NCI-H2107 treated with DMSO at 0.1 percent for 48 hours (cell line): ENCODE measurements at regions not wholly inside any gene's neighbourhood (a gene's known extent, or its start where the extent isn't known, plus 50 kb on each side); places are given as distances from the start of the nearest gene placed in this dataset.

ENCODE experiments used
- DNase-seq: peaks from one replicate; lab custom pipeline; 2025; ENCODE audit not compliant: unreplicated experiment; lab: John Stamatoyannopoulos, UW

DNA sequence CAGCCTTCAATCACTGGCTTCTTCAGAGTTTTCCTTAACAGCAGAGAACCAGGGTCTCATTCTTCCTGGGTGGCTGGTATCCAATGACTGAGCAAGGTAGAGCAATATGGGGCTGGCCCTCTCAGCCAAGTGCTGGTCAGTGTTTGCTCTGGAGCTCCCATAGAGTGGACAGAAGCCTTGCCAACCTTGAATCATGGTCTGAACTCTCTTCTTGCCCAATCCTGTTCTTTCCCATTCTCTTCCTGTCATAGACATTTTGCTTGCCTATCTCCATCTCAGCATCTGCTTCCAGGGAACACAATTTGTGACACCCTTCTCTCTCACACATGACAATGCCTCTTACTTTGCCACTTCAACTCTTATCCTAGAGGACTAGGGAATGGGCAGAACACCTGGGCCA is 245.6 kb upstream of the PEX5L start:
- DNase-seq, result no peak

DNA sequence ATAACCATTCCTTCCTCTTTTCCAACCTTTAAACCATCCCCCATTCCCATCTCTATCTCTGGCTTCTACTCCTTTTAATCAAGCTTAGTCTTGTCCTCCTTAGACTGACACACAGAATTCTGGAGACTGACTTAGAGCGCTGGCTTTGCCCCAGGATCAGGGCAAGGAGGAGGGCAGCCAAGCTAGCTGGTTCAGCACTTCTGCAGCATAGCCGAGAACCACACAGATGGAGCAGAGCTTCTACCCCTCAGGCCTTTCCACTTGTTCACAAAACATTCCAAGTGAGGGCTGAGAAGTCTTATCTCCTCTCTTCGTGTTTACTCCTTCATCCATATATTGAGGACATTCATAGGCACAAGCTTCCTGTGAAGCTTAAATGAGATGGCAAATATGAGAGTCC is 246.5 kb upstream of the PEX5L start:
- DNase-seq, result no peak

DNA sequence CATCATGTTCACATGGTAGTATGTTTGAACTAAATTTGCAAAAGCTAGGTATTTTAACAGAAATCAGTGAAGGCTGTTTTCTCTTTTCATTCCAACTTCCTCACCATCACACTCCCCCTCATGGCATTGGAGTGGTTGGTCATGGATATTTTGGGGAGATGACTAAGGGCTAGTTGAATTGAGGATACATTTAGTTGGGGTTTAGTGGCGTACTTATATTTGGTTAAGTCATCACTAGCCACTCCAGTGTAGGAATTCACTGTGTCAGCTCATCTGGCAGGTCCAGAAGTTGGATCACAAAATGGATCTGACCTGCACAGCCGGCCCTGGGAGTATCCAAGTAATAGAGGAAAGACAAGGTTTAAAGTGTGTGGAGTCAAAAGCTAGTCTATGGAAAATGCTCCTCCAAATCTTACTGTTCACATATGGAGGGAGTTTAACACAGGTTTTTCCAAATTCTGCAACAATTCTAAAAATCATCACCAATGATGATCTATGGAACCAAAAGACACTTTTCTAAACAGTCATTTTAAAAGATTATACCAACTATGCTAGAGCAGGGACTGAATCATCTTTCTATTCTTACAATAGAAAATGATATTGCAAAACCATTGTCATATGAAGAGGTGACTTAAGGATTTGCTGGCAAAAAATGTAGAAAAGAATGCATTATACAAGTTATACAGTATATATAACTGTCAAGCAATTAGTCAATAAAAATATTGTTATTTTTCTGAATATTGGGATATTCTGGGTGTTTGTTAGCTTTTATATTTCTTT is 247.8 kb upstream of the PEX5L start:
- DNase-seq, result no peak

DNA sequence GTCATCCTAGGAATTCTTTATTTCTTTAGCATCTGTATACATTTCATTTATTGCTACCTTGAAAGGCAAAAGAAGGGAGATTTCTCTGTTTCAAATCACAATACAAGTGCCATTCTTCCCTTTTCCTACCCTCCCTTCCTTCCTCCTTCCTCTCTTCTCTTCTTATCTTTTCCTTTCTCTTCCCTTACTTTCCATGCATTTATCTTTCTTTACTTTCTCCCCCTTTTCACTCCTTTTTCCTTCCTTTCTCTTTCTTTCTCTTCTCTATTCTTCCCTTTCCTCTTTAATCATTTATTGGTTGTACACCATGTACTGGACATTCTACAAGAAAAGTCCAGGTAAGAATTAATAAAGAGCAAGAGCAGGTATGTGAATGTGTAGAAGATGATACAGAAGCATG is 251.0 kb upstream of the PEX5L start:
- no peak for DNase-seq

DNA sequence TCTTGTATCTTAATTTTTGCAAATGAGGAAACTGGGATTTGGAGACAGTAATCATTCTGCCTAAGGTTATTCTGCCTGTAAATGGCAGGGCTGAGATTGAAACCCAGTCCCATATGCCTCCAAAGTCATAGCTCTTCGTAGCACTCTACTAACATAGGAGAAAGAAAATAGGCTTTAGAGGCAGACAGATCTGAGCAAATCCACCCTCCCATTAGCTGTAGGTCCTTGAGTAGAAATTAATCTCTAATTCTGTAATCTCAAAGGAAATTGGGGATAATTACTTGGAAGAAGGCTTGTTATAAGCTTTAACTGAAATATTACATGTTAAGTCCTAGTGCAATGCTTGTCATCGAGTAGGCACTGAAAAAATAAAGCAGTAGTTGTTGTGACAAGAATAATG is 252.1 kb upstream of the PEX5L start:
- DNase-seq, result no peak

DNA sequence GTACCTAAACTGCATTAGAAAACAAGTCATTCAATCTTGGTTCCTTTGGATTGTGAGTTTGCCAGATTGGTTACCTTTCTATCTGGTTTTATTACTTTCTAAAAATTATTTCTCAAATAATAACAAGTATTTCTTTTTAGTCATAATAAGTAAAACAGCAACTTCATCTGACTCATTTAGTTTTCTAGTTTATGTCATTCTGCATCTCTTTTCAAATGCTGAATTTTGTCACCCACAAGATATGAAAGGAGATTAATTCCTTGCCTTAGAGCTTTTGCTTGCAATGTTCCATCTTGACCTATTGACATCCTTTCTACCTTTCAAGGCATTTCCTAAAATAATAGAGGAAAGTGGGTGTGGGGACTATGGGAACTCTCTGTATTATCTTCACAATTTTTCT is 253.6 kb upstream of the PEX5L start:
- no peak for DNase-seq

DNA sequence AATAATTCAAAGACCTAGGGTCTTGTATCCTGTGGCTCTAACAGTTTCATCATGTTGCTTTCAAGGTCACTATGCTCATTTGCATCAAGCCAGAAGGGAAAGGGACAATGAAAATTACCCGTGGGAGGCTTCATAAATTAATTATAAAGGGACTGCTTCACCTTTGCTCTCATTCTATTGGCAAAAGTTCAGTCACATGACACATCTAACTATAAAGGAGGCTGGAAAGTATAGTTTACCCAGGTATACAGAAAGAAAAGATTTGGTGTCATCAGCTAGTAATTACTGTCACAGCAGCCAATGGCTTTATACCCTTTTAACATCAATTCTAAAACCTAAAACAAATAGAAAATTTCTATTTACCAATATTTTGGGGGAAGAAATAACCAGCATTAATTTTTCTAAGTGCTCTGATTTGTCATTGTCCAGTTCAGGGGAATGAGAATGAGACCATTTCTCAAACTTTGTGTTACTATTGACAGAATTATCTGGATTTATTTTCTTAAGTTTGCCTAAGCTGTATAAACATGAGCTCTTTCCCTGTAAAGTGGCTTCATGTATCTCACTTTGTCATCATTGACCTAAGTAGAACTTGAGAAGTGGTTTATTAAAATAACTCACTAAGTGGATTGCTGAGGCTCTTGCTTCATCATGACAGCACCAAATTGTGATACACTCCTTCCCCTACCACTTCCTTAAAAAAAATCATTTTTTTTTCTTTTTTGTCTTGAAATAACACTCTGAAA is 257.7 kb upstream of the PEX5L start:
- no peak for DNase-seq

DNA sequence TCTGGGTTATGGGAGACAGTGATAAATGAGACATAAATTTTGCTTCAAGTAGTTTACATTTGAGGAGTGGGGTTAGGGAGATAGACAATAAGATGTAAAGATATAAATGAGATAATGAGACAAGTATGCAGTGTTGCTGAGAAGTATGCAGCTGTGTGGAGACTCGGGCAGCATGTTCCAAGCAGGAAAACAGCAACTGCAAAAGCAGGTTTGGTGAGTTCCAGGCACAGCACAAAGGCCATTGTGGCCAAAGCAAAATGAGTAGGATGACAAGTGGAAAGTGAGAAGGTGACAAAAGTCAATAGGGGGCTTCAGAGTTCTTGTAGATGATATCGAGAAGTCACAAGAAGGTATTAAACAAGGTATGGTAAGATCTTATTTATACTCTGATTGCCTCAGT is 259.1 kb upstream of the PEX5L start:
- DNase-seq, result no peak

DNA sequence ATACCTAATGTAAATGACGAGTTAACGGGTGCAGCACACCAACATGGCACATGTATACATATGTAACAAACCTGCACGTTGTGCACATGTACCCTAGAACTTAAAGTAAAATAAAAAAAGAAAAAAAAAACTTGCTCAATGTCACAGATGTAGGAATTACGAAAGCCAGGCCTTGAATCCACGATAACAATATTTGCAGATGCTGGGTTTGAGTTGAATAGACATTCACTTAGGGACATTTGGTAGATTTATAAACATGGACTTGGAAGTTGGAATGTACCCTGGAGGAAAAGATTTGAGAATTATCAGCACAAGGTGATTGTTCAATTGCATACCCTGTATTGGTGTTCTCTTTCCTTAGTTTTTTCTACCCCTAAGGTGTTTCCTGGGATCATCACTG is 260.2 kb upstream of the PEX5L start:
- no peak for DNase-seq

DNA sequence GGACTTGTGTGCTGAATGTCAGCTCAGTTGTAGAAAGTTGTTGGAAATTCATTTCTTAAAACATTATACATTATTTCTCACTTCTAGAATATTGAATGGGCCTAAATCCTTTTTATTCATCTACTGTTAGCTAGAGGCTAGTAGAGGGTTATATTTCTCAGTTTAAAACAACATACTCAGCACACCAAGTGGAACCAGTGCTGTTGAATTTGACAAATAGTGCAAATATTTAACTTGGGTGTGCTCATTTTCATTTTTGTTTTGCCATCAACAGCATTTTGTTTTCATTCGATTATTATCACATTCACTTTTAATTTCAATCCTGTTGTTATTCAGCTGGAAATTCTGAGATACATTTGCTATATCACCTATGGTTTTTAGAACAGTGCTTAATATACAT is 269.4 kb upstream of the PEX5L start:
- DNase-seq, result no peak

DNA sequence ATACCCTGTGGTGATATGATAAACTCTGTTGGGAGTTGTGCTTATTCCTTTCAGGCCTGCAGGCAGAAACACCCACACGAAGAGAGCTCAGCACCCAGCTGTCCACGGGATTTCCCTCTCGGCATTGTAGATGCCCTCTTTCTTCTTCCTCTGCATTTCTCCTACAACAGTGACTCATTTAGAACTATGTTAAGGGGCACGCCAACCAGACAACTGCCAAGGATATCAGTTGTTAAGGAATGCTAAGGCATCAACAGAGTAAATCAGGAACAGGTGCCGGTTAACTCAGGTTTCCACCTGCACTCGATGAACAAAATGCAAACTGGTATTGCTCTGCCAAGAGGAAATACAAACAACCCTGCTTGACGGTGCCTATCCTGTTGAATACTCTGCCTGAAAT is 270.0 kb upstream of the PEX5L start:
- peak; percentile 20 for DNase-seq

DNA sequence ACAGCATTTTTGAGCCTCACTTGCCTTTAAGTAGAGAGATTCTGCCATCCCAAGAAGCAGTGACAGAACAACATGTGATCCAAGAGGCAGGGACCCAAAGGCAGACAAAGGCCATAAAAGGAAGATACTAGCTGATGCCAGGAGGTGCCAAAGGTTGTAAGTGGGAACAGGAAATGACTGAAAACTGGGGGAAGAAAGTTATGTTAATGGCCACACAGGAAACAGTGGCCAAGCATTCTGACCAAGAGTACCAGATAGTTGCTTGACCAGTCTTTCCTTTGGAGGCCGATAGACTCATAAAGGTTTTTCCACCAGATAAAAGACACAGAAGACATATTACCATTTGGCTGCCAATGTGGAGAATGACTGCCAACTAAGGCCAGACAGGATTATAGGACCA is 274.5 kb upstream of the PEX5L start:
- DNase-seq, result no peak

DNA sequence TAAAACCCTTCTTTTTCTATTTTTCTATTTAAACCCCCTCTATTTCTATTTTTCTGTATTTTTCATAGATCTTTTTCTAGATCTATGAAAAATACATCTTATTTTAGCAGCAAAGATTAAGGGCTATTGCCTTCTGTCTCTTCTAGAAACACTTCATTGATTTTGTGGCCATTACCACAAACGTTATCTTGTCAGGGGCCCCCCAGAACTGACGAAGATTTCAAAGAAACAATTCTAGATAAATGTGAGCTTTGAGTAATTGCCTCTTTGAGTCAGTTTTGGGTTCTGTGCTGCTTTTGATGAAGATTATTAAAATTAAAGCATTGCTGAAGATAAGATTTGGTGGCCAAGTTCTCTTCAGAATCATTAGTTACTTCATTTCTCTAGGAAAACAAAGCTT is 279.6 kb upstream of the PEX5L start:
- no peak for DNase-seq

DNA sequence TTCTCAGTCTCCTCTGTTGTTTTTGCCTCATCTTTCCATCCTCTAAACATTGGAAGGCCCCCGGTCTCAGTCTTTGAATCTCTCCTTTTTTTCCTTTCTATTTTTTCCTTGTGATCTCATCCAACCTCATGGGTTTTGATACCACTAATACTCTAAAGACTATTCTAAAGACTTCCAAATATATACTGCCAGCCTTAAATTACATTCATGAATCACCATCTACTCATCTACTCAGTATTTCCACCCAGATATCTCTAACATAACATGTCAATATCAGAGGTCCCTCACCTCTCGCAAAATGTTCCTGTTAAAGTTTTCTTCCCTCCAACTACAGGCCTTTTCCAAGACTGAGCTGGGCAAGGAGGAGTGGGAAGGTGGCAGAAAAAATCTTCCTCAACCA is 282.5 kb upstream of the TTC14 start:
- no peak for DNase-seq

DNA sequence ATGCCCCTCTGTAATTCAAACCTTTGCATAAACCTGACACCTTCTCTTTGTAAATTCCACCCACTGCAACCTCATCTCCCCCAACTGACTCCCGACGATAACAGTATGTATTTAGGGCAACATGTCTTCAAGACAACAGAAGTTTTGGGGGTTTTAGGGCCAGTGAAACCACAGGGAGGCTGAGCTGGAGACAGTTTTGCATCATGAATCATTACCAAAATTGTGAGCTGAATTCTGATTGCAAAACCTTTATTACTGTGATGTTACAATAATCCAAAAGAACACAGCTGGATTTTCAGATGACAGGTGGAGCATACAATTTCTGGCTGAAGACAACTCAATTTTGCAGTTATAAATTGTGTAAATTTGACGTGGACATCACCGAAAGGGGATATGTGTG is 281.3 kb upstream of the TTC14 start:
- no peak for DNase-seq

DNA sequence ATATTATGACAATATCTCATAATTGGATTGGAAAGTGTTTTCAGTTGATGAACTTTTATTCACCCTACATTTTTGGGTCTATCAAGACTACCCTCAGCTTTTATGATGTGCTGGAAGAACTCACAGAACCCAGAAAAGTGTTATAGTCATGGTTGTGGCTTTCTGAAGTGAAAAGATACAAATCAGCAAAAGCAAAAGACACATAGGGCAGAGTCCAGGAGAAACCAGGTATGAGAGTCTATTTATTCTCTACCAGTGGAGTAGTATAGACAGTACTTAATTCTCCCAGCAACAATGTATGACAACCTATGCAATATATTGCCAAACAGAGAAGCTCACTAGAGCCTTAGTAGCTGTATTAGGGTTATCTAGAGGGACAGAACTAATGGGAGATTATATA is 280.4 kb upstream of the TTC14 start:
- no peak for DNase-seq

DNA sequence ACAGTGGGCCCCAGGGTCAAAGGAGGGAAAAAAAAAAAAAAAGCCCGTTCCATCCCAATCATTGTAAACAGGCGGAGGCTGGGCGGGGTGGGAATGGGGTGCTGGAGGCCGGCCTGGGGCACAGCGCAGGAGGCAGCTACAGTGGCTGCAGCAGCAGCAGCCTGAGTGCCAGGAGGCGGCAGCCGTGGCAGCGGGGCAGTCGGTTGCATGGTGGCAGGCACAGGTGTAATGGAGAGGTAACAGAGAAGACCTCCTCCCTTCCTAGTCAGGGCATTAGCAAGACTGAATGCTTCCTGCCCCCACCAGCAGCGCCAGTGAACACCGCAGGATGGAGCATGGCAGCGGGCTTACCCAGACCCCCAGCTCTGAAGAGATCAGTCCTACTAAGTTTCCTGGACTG is 279.1 kb upstream of the TTC14 start:
- DNase-seq, result no peak

DNA sequence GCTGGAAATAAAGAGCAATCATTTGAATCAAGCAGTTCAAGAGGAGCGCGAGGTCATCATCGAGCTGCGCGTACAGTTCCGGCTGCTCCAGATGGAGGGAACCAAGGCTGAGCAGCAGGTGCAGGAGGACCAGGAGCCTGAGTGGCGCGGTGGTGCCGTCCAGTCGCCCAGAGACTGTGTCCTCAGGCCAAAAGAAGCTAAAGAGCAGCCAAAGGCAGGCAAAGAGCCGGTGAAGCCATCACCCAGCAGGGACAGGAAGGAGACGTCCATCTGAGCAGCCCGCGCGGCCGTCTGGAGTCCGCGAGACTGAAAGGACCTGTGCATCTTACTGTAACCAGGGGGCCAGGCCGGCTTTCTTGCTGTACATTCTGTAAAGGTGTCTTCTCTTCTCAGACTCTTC is 277.2 kb upstream of the TTC14 start:
- no peak for DNase-seq

DNA sequence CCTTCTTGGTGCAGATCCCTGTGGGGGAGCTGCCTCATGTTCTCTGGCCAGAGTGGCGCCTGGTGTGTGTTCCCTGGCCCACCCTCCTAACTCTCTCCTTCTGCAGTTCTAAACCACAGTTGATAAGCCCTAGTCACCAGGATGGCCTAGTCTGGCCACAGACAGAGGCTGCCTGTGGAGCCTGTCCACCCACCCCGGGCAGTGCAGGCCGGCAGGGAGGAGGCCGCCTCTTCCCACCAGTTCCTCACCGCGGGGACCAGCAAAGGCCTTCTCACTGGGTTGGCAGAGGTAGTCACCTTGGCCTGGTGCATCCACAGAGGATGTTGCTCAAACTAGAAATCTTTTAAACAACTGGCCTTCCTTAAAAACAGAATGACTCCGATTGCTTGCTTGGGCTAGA is 276.4 kb upstream of the TTC14 start:
- DNase-seq, result no peak

DNA sequence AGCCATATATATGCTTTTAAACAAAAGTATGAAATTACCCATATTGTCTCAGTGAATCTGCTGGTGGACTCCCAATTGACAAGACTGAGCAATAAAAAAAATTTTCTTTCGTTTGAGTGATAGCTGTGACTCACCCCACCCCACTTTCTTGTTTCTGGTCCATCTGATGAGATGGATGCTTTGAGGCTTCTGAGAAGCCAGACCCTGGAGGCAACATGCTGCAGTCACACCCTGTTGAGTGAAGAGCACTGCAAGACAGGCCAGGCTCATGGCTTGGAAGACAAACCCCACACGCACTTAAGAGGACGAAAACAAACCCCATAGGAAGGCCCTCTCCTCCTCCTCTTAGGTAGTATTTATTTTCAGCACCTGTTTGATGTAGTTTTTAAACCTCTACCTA is 276.0 kb upstream of the TTC14 start:
- DNase-seq, result no peak

DNA sequence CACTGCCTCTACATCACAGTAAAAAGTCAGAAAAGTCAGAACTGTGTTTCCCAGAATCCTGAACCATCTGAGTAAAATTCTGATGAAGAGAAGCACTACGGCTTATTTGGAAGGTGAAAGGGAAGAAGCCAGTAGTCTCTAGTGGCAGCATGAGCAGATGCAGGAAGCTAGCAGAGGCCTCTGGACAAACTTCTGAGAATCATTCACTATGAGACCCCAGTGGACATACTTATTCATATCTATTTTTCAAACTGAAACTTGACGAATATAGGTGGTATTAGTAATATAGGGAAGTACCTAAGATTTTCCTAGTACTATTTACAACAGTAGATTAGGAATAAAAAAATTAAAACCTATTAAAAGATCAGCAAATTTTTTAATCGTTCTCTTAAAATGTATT is 272.8 kb upstream of the TTC14 start:
- no peak for DNase-seq

DNA sequence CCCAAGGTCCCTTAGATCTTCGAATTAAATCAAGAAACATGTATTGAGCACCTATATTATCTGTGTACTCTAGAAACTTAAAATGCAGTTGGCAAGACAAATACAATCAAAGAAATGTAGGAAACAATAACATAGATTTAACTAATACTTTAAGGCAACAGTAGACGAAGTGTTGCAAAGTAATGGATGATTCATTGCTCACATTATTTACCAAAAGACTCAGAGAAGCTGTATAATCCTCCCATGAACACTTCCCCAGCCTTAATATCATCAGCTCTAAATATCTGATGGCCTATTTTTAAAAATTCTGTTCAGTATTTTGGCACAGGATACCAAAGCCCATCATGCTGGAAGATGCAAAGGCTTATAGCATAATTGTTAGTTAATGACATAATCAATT is 272.1 kb upstream of the TTC14 start:
- no peak for DNase-seq

DNA sequence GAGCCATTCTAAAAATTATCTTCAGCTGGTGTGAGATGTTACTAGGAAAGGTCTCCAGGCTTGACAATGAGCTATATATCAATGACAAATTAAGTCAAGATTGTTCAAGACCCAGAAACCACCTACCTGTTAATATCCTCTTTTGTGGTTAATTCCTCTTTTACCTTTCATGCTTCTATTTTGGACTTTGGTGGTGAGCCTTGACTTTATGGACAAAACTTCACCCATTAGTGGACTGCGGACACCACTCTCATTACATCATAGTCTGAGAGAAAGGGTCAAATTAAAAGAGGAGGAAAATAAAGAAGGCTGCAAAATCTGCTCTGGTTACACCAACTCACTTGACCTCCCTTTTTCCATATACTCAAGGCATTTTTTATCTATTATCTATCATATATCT is 271.5 kb upstream of the TTC14 start:
- DNase-seq, result no peak
